SK-N-SH treated with all-trans-retinoic acid at 6 μM for 48 hours (cell line): ENCODE measurements at regions not wholly inside any gene's neighbourhood (a gene's known extent, or its start where the extent isn't known, plus 50 kb on each side); places are given as distances from the start of the nearest gene placed in this dataset.

ENCODE experiments used
- OSR1 ChIP-seq: fragments of 250-450 bp; sonication (Bioruptor Pico); IDR thresholded peaks from 2 replicates; pipeline ENCODE4 v1.8.0; 2022; ENCODE audit warnings: moderate library complexity, mild to moderate bottlenecking, inconsistent platforms
- SNAI2 ChIP-seq: fragments of 250-450 bp; sonication (Bioruptor Pico); IDR thresholded peaks from 2 replicates; pipeline ENCODE4 v1.5.0; 2020; ENCODE audit warnings: mild to moderate bottlenecking, moderate library complexity
- ZFP30 ChIP-seq: fragments of 450-650 bp; formaldehyde crosslinking; IDR thresholded peaks from 2 replicates; pipeline ENCODE4 v1.5.0; 2022; ENCODE audit warnings: mild to moderate bottlenecking, moderate library complexity
- ZNF70 ChIP-seq: fragments of 450-650 bp; formaldehyde crosslinking; IDR thresholded peaks from 2 replicates; pipeline ENCODE4 v1.5.0; 2020; ENCODE audit warnings: mild to moderate bottlenecking, moderate library complexity

GRCh38 chr9:119868694-119869093, 499.5 kb upstream of the BRINP1 start:
- no peak for TF ChIP-seq SNAI2
- no peak for TF ChIP-seq ZFP30 (CRISPR knock-in tag)
- TF ChIP-seq OSR1: no peak
- no peak for TF ChIP-seq ZNF70 (CRISPR knock-in tag)
